ENCODE measurements at regions not wholly inside any gene's neighbourhood (a gene's known extent, or its start where the extent isn't known, plus 50 kb on each side); places are given as distances from the start of the nearest gene placed in this dataset.

GRCh38 chr10:58014436-58014835 lies 253.3 kb downstream of the IPMK start:
- Histone ChIP-seq H3K36me3 (ENCODE audit: control insufficient read depth, insufficient read depth, low read length) (no peaks in the 10 kb centered on the region), H3K9me3 (ENCODE audit: control insufficient read depth, low read length) (no peaks in the 10 kb centered on the region), H3K27me3 (ENCODE audit: control insufficient read depth, insufficient read depth, low read length) (no peaks in the 10 kb centered on the region), H3K4me2 (ENCODE audit: low read length) (no peak overlapping the region), H3K79me2 (no peaks in the 10 kb centered on the region), H3K4me1 (no peaks in the 10 kb centered on the region), H3K27ac (no peak overlapping the region), H2AFZ (no peak overlapping the region), H3K4me3 (ENCODE audit: low read depth, low read length) (no peak overlapping the region), H3K9ac (no peak overlapping the region)
- no peak for TF ChIP-seq CTCF (IDR thresholded peaks at IDR 0.05)

GRCh38 chr10:58013406-58013805 lies 254.3 kb downstream of the IPMK start:
- Histone ChIP-seq H2AFZ (no peak overlapping the region), H3K9me3 (ENCODE audit: control insufficient read depth, low read length) (no peaks in the 10 kb centered on the region), H3K36me3 (ENCODE audit: control insufficient read depth, insufficient read depth, low read length) (no peaks in the 10 kb centered on the region), H3K27me3 (ENCODE audit: control insufficient read depth, insufficient read depth, low read length) (no peaks in the 10 kb centered on the region), H3K4me2 (ENCODE audit: low read length) (no peak overlapping the region), H3K4me1 (no peaks in the 10 kb centered on the region), H3K79me2 (no peaks in the 10 kb centered on the region), H3K4me3 (ENCODE audit: low read depth, low read length) (no peak overlapping the region), H3K27ac (no peak overlapping the region), H3K9ac (no peak overlapping the region)
- TF ChIP-seq CTCF (IDR thresholded peaks at IDR 0.05): no peak

GRCh38 chr10:58010073-58010702 lies 257.5 kb downstream of the IPMK start:
- TF ChIP-seq CTCF (IDR thresholded peaks at IDR 0.05): no peak
- H3K27ac ChIP-seq: no peak overlapping the region
- H2AFZ ChIP-seq: no peak overlapping the region
- no peak overlapping the region for H3K4me3 ChIP-seq (ENCODE audit: low read depth, low read length)
- H3K4me1 ChIP-seq: no peaks in the 10 kb centered on the region
- H3K4me2 ChIP-seq (ENCODE audit: low read length): no peak overlapping the region
- H3K36me3 ChIP-seq (ENCODE audit: control insufficient read depth, insufficient read depth, low read length): no peaks in the 10 kb centered on the region
- no peaks in the 10 kb centered on the region for H3K27me3 ChIP-seq (ENCODE audit: control insufficient read depth, insufficient read depth, low read length)
- no peaks in the 10 kb centered on the region for H3K9me3 ChIP-seq (ENCODE audit: control insufficient read depth, low read length)
- H3K79me2 ChIP-seq: no peaks in the 10 kb centered on the region
- no peak overlapping the region for H3K9ac ChIP-seq

GRCh38 chr10:58003945-58004344 lies 263.7 kb downstream of the IPMK start:
- H3K27me3 ChIP-seq (ENCODE audit: control insufficient read depth, insufficient read depth, low read length): no peaks in the 10 kb centered on the region
- no peaks in the 10 kb centered on the region for H3K79me2 ChIP-seq
- H3K9me3 ChIP-seq (ENCODE audit: control insufficient read depth, low read length): no peaks in the 10 kb centered on the region
- H3K27ac ChIP-seq: no peak overlapping the region
- H3K9ac ChIP-seq: no peak overlapping the region
- no peaks in the 10 kb centered on the region for H3K4me1 ChIP-seq
- TF ChIP-seq CTCF (IDR thresholded peaks at IDR 0.05): no peak
- H2AFZ ChIP-seq: no peak overlapping the region
- no peaks in the 10 kb centered on the region for H3K36me3 ChIP-seq (ENCODE audit: control insufficient read depth, insufficient read depth, low read length)
- no peak overlapping the region for H3K4me2 ChIP-seq (ENCODE audit: low read length)
- no peak overlapping the region for H3K4me3 ChIP-seq (ENCODE audit: low read depth, low read length)

GRCh38 chr10:58001159-58001558 lies 266.5 kb downstream of the IPMK start:
- no peak overlapping the region for H3K4me3 ChIP-seq (ENCODE audit: low read depth, low read length)
- H3K9me3 ChIP-seq (ENCODE audit: control insufficient read depth, low read length): no peaks in the 10 kb centered on the region
- no peak overlapping the region for H2AFZ ChIP-seq
- no peaks in the 10 kb centered on the region for H3K36me3 ChIP-seq (ENCODE audit: control insufficient read depth, insufficient read depth, low read length)
- no peak overlapping the region for H3K9ac ChIP-seq
- no peaks in the 10 kb centered on the region for H3K4me1 ChIP-seq
- no peaks in the 10 kb centered on the region for H3K79me2 ChIP-seq
- H3K4me2 ChIP-seq (ENCODE audit: low read length): no peak overlapping the region
- no peaks in the 10 kb centered on the region for H3K27me3 ChIP-seq (ENCODE audit: control insufficient read depth, insufficient read depth, low read length)
- no peak for TF ChIP-seq CTCF (IDR thresholded peaks at IDR 0.05)
- no peak overlapping the region for H3K27ac ChIP-seq

Measured in parathyroid adenoma (tissue), 2 donors.